Left renal pelvis (tissue), 4 donors: ENCODE measurements at regions not wholly inside any gene's neighbourhood (a gene's known extent, or its start where the extent isn't known, plus 50 kb on each side); places are given as distances from the start of the nearest gene placed in this dataset.
"Not testable (repeated sequence)": the region's sequence is repeated elsewhere in the genome, so short reads cannot be mapped to it uniquely, and the experiment has no call there.

Source experiments
- DNase-seq, 4 donors: peaks; one replicate each; pipeline ENCODE4 v3.0.0-alpha.2; 2013; ENCODE audit warnings: low read depth in 4 of 4, low spot score in 3 of 4

GRCh38 chr7:110412614-110413013, 678.3 kb upstream of the LRRN3 start:
- DNase-seq: no peak

- DNase-seq: no peak
Observed at GRCh38 chr7:110413038-110413437, 677.9 kb upstream of the LRRN3 start.

- DNase-seq: no peak
Observed at GRCh38 chr7:110417611-110418010, 673.3 kb upstream of the LRRN3 start.

GRCh38 chr7:110418659-110419280, 672.2 kb upstream of the LRRN3 start:
- peak in 3 of 4 donors; percentile 5 to 37 (median 18) for DNase-seq

- no peak for DNase-seq
Observed at GRCh38 chr7:110420788-110421187, 670.1 kb upstream of the LRRN3 start.

- no peak for DNase-seq
Observed at GRCh38 chr7:110421490-110422241, 669.3 kb upstream of the LRRN3 start.

- DNase-seq: no peak
Observed at GRCh38 chr7:110432061-110432553, 658.8 kb upstream of the LRRN3 start.

GRCh38 chr7:110438926-110439325, 652.0 kb upstream of the LRRN3 start:
- DNase-seq: not testable (repeated sequence)

- DNase-seq: peak in 2 of 4 donors; percentile 14 to 29
Observed at GRCh38 chr7:110442381-110442837, 648.5 kb upstream of the LRRN3 start.

GRCh38 chr7:110446658-110447057, 644.3 kb upstream of the LRRN3 start:
- no peak for DNase-seq

- DNase-seq: no peak
Observed at GRCh38 chr7:110448918-110449317, 642.0 kb upstream of the LRRN3 start.

GRCh38 chr7:110454713-110455112, 636.2 kb upstream of the LRRN3 start:
- DNase-seq: no peak

- DNase-seq: no peak
Observed at GRCh38 chr7:110461621-110462020, 629.3 kb upstream of the LRRN3 start.

GRCh38 chr7:110470420-110470819, 620.5 kb upstream of the LRRN3 start:
- no peak for DNase-seq

GRCh38 chr7:110472419-110472818, 618.5 kb upstream of the LRRN3 start:
- DNase-seq: not testable (repeated sequence)

- no peak for DNase-seq
Observed at GRCh38 chr7:110480964-110481363, 610.0 kb upstream of the LRRN3 start.

- no peak for DNase-seq
Observed at GRCh38 chr7:110483553-110483952, 607.4 kb upstream of the LRRN3 start.

GRCh38 chr7:110484356-110484755, 606.6 kb upstream of the LRRN3 start:
- no peak for DNase-seq

GRCh38 chr7:110486549-110486948, 604.4 kb upstream of the LRRN3 start:
- no peak for DNase-seq

GRCh38 chr7:110502888-110503465, 588.0 kb upstream of the LRRN3 start:
- DNase-seq: no peak

GRCh38 chr7:110507369-110507768, 583.6 kb upstream of the LRRN3 start:
- no peak for DNase-seq

GRCh38 chr7:110507832-110508231, 583.1 kb upstream of the LRRN3 start:
- no peak for DNase-seq
